HG03175 (cell line): ENCODE measurements at regions not wholly inside any gene's neighbourhood (a gene's known extent, or its start where the extent isn't known, plus 50 kb on each side); places are given as distances from the start of the nearest gene placed in this dataset.

Experiments
- ATAC-seq: cut with Tn5 transposase; IDR thresholded peaks from one replicate; pipeline ENCODE4 v1.9.1; 2021; ENCODE audit warnings: mild to moderate bottlenecking, moderate library complexity; ENCODE audit not compliant: unreplicated experiment

DNA sequence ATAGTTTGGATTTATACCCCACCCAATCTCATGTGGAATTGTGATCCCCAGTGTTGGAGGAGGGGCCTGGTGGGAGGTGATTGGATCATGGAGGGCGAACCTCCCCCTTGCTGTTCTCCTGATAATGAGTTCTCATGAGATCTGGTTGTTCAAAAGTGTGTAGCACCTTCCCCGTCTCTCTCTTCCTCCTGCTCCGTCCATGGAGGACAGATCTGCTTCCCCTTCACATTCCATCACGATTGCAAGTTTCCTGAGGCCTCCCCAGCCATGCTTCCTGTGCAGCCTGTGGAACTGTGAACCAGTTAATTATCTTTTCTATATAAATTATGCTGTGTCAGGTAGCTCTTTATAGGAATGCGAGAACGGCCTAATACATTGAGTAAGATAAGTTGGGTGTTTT is 518.8 kb upstream of the LCORL start:
- ATAC-seq, result no peak

DNA sequence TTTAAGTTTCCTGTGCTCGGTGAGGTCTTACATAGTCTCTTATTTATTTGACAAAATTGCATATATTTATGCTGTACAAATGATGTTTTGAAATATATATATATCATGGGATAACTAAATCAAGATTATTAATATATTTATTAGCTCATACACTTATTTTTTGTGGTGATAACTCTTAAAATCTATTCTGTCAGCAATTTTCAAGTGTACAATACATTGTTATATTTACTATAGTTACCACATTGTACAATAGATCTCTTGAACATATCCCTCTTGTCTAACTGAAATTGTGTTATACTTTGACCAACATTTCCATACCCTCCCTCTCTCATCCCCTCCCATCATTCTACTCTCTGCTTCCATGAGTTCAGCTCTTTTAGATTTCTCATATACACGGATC is 516.6 kb upstream of the LCORL start:
- no peak for ATAC-seq

DNA sequence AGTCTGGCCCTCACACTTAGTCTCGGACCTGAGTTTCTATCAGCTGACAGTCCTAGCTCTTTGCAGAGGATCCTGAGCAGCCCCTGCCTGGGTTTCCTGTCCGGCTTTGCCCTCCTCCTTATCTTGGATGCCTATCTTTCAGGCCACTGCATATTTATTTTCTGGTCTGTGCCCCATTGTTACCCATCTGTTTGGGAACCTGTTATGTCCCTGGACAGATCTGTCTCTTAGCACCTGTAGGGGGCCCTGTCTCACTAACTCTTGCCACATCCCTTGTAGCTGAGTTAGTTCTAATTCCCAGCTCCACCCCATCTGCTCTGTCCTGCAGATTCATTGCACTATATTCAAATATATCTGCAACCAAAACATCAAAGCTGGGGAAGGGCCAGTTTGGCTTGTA is 514.9 kb upstream of the LCORL start:
- ATAC-seq, result no peak

DNA sequence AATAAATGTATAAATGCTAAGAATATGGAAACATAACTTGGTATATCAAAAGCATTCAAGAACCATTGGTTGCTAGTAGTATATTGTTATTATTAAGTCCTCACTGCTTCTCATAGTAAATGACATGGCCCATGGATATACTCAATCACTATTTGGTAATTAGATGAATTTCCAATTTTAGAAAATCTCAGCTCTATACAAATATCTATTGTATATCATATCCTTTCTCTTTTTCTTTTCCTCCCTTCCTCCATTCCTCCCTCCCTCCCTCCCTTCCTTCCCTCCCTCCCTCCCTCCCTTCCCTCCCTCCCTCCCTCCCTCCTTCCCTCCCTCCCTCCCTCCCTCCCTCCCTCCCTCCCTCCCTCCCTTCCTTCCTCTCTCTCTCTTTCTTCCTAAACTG is 514.4 kb upstream of the LCORL start:
- no peak for ATAC-seq

DNA sequence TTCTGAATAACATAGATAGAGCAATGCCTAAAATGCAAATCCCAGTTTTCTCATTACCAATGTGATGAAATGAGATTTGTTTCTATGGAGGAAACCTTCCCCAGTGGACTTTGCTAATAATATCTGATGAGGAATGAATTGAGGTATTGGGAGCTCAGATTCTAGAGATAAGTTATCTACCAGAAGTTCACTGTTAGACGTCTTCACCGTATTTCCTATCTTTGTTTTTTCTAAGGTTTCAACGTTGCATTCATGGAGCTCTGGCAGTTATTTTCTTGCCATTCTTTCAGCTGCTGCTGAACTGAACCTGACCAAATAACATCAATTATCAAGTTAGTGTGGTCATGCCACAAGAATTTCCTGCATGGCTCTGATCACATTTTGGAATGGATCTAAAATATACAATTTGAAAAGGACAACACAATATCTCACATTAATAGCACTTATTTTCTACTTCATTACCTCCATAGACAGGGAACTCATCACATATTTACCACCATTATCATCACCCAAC is 511.8 kb upstream of the LCORL start:
- ATAC-seq, result no peak

DNA sequence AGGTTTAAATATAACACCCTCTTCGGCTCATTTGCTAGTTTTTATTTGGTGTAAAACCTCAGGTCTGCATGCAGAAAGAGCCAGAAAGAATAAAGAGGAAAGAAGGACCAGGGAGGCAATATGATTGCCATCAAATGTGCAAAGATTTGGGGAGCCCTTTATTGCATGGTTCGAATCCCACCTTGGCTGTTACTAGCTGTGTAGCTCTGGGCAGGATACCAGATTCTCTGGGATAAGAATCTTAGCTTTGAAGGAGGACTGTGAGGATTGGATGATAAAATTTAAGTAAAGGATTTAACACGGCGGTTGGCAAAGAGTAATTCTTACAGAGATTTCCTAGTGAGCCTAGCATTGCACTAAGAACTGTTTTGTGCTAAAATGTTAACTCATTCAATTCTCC is 510.2 kb upstream of the LCORL start:
- no peak for ATAC-seq

DNA sequence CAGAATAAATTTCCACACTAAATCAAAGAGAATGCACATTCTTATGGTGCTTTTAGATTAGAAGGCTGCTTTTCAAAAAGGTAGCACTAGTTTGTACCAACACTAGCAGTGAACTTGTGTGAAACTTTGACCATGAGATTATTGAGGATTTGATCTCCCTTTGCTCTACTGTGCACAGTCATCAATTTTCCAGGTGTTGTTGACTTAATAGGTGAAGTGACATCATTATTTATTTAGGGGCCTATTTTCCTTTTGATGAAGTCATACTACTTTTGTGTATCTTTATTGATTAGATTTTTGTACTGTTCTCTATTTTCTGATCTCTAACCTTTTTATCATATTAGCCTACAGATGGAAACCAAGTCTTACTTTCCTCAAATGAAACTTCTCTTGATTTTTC is 507.9 kb upstream of the LCORL start:
- ATAC-seq, result no peak

DNA sequence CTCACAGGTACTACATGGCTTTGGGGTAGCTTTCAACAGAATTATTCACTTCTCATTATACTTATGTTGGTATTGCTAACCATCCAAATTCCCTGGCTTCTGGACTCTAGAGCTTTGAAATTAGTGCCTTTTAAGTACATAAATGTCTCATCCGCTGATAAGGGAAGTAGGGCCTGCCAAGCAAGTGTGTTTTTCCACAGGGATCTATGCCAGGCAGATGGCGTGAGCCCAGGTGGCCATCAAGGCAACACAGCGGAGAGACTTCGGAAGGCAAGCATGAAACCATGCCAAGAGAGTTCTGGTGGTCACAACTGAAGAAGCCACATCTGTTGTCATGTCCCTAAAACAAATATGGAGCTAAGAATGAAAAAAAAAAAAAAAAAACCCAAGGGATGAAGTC is 503.1 kb upstream of the LCORL start:
- ATAC-seq, result no peak

DNA sequence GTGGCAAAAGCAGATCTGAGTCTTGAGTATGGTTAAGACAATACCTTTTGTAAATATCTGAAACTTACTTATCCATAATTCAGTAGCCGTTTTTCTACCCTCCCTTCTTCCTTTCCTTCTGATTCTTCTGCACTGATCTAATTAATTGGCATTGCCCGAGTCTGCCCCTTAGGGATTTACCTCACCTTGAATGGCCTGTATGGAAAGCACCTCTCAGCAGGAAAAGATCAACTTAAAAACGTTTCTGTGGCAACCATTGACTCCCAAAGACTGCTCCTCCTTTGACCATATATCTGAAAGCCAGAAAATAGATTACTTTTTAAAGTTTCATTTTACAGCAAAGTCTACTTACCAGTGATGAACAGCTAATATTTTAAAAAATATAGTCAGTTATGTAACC is 496.5 kb upstream of the LCORL start:
- no peak for ATAC-seq

DNA sequence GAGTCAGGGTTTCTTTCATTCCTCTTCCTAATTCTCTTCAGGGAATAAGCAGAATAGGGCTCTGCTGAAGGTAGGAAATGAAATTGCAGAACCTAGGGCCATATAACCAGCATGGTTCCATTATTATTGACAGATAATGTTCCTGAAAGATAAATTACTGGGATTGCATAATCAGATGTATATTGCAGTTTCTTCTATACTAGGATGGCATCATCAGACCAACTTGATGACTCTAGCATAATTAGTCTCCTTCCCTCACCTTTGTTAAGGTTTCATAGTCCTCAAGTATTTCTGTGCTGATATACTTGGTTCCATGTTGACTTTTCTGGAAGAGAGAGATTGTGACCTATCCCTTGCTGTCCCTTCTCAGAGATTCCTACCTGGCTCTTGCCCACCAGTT is 492.3 kb upstream of the LCORL start:
- no peak for ATAC-seq

DNA sequence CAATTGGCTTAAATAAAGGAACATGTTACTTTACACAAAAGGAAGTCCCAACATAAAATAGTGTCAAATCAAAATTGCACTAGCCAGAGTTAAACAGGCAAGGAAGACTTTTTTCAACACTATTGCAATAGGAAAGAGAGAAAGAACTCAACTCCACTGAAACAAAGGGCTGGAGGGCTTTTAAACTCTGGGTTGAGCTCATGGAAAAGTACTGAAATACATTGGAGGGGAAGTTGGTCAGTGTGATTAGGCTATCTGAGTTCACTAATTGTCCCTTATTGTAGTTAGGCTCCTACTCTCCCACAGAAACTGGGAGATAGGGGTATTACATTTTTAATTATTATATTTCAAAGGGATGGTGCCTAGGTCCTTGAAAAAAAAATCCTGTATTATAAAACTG is 491.2 kb upstream of the LCORL start:
- ATAC-seq, result no peak

DNA sequence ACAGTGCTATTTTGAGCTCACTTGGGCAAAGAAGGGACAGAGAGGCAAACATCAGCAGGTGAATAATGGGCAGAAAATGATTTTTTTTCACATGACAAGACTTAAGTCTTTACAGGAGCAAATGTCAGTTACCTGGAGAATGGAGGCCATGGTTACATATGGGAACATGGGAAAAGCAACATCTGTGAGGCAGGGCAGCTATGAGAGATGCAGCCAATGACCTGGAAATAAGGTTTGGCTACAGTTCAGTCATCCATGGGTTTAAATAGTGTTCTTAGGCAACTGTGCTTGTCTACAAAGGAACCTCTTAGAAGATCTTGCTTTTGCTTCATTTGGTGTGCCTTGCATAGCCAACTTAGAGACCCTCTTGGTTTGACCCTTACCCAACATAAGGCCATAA is 490.2 kb upstream of the LCORL start:
- ATAC-seq, result no peak

DNA sequence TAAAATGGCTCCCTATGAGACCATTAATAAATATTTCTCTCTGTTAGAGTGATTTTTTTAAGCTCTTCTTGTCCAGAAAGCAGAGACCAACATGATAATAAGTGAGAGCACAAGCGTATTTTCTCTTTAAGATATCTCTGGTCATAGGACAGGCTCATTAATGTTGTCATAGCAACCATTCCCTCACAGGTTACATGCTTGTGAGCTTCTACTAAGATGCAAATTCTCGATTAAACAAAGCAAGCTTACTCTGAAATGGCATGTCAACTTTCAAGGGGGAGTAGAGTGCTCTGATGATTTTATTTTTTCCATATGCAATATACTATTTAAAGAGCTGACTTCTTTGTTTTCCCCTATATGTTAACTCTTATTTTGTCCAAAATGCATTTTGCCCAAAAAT is 487.2 kb upstream of the LCORL start:
- no peak for ATAC-seq

DNA sequence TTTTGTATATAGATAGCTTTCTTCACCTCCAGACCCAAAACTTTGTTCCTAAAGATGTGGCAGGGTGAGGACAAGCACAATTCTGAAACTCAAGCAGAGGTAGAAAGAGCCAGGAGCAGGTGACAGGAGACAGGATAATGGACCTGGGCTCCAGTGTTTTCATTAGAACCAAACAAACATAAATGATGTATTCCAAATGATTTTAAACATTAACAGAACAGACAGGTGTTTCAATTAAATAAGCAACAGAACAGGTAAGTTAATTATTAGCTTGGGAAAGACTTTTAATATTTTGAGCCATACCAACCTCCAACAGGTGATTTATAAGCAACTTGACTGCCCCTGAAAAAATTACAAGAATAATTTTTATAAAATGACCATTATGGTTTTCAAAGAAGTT is 459.4 kb upstream of the LCORL start:
- ATAC-seq, result no peak

DNA sequence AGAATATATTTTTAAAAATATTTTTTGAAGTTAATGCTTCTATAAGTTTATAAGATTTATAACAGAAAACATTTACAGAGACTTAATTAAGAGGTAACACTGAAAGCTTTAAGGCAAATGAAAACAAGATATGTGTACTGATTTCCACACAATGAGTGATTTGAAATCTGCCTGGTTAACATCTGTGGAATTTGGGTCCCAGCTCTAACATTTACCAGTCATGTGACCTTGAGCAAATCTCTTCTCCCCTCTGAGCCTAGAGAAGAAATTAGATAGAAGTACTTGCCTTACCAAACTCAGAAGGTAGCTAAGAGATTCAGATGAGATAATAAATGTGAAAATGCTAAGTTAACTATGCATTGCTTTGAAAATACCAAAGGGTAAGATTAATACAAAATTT is 458.8 kb upstream of the LCORL start:
- no peak for ATAC-seq

DNA sequence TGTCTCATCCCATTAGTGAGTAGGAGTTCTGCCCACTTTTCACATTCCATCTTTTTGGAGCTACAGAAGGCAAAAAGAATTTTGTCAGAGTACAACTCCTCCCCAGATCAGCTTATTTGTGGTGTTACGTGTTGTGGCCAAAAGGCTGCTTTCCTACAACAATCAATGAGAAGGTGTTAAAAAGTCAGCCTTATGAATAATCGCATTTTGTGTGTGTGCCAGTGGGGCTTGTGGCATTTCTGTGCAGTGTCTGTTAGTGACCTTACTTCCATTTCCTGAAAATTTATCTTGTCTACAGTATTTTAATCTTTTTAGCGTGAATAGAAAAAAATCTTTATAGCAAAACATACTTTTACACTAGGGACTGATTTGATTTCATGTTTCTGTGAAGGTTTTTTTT is 458.3 kb upstream of the LCORL start:
- no peak for ATAC-seq

DNA sequence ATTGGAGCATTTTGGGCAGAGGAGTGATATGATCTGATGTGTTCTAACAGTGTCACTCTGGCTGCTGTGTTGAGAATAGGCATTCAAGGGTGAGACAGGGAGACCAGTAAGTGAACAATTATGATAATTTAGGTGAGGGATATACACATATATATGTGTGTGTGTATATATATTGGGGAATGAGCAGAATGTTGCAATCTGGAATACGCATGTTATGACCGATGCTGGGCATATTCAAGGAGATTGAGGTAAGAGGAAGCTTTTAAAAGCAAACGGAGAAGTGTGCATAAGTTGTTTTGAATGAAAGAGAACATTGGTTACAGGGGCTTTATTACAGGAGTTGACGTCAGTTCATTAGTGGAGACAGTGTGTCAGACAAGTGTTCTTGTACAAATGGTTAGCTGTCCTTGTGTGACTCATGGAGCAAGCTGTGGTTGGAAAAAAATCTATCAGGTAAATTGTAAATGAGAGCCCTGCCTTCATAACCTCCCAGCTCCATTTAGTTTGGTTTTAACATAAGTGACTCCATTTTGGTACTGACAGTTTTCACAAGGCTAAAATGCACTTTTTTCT is 442.5 kb upstream of the LCORL start:
- no peak for ATAC-seq

DNA sequence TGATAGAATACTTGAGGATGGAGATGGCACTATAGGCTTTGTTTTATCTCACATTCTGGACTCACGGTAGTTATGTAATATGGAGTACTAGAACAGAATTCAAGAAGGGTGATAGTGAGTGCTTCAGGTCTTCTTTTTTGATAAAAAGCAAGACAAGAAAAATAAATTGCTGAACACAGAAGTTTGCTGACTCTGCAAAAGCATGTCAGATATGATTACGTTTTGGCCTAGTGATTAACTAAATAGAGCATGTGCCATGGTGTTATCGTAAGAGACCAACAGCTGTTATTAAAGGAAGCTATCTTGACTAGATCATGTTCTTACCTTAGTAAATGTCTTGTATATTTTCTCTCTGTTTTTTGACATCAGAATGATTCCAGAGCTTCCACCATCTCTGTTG is 436.9 kb upstream of the LCORL start:
- ATAC-seq, result no peak

DNA sequence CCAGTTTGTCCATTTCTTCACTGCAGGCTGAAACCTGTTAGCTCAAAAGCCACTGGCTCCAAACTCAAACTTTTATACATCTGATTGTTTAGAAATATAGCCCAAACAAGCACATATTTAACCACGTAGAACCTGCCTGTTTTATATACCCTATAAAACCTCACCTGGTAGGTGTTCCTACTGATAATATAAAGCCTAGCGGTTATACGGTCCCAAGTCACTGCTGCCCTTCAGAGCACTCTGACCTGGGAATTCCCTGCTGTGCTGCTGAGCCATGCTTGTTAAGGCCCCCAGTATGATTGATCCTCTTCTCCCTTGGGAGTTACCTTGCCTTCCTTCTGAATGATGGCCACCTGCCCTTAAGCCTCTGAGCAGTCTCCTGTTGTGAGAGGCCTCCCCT is 432.8 kb upstream of the LCORL start:
- ATAC-seq, result no peak

DNA sequence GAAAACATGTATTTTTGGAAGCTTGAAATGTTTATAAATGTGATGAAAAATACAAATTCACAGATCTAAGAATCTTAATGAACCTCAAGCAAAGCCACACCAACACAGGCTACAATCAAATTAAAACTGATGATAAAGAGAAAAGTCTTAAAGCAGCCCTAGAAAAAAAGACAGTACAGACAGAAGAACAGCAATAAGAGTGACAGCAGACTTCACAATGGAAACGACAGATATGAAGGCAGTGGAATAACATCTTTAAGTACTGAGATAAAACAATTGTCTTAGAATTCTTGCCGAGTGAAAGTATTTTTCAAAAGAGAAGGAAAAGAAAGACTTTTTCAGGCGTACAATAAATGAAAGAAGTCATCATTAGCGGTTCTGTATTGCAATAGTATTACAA is 423.6 kb upstream of the LCORL start:
- ATAC-seq, result no peak

DNA sequence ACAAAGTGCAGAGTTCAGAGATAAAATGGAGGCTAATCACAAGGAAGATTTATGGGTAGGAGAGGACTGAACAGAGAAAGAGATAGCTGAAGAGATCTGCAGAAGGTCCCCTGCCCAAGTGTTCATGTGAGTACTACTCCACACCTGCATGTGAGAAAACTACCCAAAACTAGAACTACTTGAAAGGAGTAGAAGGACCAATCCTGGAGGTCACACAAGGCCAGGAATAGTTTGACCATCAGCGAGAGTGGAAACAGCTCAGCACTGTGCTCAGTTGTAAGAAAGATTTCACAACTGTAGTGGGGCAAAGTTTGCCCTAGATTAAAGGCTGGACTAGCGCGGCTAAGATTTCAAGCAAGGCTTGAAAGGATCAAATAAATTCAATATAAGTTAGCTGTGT is 422.7 kb upstream of the LCORL start:
- no peak for ATAC-seq

DNA sequence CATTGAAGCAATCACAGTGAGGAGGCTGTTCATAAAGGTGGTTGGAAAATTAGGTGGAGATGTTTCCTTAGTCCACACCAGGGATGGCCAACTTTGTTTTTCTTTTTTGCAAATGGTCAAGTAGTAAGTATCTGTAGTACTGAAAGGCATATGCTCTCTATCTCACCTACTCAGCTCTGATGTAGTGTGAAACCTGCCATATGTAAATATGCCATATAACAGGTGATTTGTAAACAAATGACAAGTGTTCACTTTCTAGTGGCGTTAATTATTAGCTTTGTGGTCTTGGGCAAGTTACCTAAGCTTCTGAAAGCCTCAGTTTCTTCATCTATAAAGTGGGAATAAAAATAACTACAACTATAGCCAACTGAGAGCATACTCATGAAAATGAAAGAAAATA is 421.4 kb upstream of the LCORL start:
- no peak for ATAC-seq

DNA sequence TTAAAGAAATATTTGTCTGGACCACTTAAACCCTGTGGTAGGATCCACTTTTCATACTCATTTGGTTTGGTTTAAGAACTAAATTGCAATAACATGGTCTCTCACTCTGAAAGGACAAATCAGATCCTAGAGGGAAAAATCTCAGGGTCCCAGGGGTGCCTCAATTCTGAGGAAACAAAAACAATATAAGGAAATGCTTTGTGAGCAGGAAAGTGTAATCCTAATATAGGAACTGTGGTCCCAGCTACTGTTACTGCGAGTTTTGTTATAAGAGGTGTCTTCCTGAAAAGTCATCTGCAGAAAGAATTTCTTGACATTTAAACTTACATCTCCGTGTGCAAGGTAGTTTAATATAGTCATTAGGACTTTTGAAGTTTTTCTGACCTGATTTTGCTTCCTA is 420.1 kb upstream of the LCORL start:
- no peak for ATAC-seq

DNA sequence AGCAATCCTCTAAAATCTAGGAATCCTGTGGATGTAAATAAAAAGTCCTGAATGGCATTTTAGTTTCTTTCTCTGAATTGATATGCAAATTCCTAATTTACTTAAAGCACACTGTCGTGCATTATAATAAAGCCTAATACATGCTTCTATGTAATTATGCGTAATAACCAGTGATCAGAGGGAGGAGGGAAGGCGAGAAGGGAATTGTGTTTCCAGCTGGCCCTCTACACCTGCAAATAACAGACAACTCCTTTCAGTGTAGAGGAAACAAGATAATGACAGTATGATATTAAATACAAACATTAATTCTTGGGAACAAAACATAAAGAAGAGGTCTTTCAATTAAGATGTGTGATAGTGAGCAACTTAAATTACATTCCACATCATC is 419.6 kb upstream of the LCORL start:
- ATAC-seq, result no peak
